ENCODE measurements at regions not wholly inside any gene's neighbourhood (a gene's known extent, or its start where the extent isn't known, plus 50 kb on each side); places are given as distances from the start of the nearest gene placed in this dataset.

GRCh38 chr4:17120761-17121160 is 222.3 kb upstream of the LDB2 start:
- no peak for DNase-seq (ENCODE audit: low read depth in 3 of 3, low spot score in 1 of 3)

GRCh38 chr4:17117746-17118145 is 219.3 kb upstream of the LDB2 start:
- no peak for DNase-seq (ENCODE audit: low read depth in 3 of 3, low spot score in 1 of 3)

DNA sequence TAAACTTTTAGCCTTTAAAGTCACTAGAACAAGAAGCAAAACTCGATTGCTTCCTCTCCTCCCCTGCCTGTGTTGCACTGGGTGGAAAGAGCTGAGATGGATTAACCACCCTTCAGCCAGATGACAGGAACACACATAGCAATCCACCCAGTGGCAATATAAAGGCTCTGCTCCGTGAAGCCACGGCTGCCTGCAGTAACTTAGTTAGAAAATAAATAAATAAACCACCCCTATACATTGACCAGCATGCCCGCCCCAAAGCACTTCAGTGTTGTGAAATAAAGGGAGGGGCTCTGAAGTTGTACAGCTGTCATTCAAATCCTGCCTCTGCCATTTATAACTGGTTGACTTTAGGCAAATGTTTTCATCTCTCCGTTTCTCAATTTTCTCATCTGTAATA is 217.1 kb upstream of the LDB2 start:
- DNase-seq (ENCODE audit: low read depth in 3 of 3, low spot score in 1 of 3): no peak

DNA sequence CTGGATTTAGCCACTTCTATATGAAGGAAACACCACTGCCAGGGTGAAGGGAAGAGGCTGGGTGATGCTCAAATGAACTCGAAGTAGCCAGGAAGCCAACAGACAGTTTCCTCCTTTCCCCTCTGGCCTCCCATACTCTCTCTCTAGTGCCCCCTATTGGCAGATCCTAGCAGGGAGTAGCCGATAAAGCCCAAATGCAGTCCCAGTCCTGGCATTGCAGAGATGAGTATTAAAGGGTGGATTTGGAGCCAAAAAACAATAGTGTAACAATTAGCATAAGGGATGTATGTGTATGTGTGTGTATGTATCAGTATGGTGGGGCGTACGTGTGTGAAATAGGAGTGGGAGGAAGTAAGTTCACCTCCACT is 213.8 kb upstream of the LDB2 start:
- no peak for DNase-seq (ENCODE audit: low read depth in 3 of 3, low spot score in 1 of 3)

- no peak for DNase-seq (ENCODE audit: low read depth in 3 of 3, low spot score in 1 of 3)
Observed at GRCh38 chr4:17109126-17109525, 210.7 kb upstream of the LDB2 start.

DNA sequence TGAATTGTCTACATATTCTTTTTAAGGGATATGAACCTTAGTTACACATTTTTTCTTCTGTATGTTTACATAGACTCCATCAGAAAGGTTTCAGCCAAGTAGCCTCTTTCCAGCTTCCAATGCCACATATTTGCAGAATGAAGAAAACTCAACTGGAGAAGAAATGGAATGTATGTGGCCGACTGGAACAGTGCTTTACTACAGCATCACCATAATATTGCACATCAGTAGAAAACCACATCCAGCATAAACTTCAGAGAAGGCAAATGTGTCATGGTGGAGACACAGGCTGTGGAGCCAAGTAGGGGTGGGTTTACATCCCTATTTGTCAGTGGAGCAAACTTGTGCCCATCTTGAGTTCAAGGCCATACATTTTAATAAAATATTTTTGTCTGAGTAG is 204.8 kb upstream of the LDB2 start:
- no peak for DNase-seq (ENCODE audit: low read depth in 3 of 3, low spot score in 1 of 3)

DNA sequence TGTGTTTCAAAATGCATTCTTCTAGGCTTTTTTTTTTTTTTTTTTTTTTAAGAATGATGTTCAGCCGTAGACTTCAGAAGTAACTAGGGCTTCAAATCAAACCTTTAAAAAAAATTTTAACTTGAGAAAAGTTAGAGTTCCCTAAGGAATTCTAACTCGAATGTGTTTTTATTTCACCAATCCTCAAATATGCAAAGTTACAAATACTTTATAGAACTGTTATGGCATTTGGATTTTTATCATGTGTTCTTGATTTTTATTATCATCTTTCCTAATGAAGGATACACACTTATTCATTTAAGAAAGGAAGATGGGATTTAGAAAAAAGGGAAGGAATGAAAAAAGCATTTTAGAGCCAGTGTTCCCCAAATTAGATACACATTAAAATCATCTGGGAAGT is 200.6 kb upstream of the LDB2 start:
- DNase-seq (ENCODE audit: low read depth in 3 of 3, low spot score in 1 of 3): no peak

GRCh38 chr4:17098401-17098800 is 200.0 kb upstream of the LDB2 start:
- DNase-seq (ENCODE audit: low read depth in 3 of 3, low spot score in 1 of 3): no peak

- DNase-seq (ENCODE audit: low read depth in 3 of 3, low spot score in 1 of 3): no peak
Observed at GRCh38 chr4:17097362-17097761, 198.9 kb upstream of the LDB2 start.

GRCh38 chr4:17096692-17097091 is 198.2 kb upstream of the LDB2 start:
- DNase-seq (ENCODE audit: low read depth in 3 of 3, low spot score in 1 of 3): no peak

DNA sequence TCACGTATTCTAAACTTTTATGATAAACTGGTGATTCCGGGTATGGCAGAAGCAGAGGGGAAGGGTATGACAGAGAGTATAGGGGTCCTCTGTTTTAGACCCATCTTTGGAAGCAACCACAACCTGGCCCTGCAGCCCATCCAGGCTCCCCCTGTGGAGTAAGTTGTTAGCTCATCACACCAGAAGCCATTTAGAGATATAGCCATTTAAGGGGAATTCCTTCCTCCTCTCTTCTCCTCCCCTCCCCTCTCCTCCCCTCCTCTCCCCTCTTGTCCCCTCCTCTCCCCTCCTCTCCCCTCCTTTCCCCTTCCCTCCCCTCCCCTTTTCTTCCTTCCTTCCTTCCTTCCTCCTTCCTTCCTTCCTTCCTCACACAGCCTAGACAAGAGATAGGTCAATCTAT is 197.3 kb upstream of the LDB2 start:
- DNase-seq (ENCODE audit: low read depth in 3 of 3, low spot score in 1 of 3): no peak

GRCh38 chr4:17094876-17095210 is 196.4 kb upstream of the LDB2 start:
- DNase-seq (ENCODE audit: low read depth in 3 of 3, low spot score in 1 of 3): no peak

DNA sequence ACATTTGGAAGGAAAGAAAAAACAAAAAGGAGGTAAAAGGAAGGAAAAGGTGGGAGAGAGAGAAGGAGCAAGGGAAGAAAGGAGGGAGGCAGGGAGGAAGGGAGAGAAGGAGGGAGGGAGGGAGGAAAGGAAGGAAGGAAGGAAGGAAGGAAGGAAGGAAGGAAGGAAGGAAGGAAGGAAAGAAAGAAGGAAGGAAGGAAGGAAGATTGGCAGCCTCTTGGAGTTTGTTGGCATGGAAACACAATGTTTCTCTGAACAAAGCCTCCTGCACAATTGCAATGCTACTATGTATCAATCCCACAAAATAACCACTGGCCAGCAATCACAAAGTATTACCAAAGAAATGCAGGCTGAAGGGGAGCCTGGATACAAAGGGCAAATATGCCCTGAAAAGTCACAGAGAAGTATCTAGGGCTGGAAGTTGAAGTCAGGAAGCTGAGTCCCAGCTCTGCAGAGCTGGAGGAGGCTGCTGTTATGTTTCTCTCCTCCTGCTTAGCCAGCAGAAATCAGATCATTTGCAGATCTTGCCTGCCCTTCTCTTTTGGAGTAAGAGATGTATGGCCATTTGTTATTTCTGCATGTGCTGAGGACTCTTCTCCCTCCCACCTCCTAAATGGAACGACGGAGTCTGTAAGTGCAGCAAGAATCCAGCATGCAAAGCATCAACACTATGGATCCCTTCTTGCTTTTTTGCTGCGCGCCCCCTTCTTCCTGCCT is 195.9 kb upstream of the LDB2 start:
- DNase-seq (ENCODE audit: low read depth in 3 of 3, low spot score in 1 of 3): no peak

- DNase-seq (ENCODE audit: low read depth in 3 of 3, low spot score in 1 of 3): no peak
Observed at GRCh38 chr4:17093481-17093880, 195.0 kb upstream of the LDB2 start.

- no peak for DNase-seq (ENCODE audit: low read depth in 3 of 3, low spot score in 1 of 3)
Observed at GRCh38 chr4:17092736-17093437, 194.4 kb upstream of the LDB2 start.

DNA sequence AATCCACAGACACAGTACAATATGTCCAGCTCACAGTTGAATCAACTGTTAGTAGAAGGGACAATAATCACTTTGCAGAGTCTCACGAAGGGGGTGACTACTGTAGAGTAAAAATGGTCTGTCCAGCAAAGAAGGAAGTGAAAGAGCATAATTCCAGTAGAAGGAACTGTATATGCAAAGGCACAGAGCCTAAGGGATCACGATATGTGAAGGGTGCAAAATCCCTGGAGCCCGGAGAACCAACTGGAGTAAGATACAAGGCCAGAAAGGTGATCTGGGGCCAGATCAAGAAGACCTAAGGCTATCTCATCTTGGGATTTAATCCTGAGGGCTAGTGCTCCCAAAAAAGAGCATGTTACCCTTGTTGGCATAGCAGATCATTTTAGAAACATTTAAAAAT is 192.7 kb upstream of the LDB2 start:
- no peak for DNase-seq (ENCODE audit: low read depth in 3 of 3, low spot score in 1 of 3)

DNA sequence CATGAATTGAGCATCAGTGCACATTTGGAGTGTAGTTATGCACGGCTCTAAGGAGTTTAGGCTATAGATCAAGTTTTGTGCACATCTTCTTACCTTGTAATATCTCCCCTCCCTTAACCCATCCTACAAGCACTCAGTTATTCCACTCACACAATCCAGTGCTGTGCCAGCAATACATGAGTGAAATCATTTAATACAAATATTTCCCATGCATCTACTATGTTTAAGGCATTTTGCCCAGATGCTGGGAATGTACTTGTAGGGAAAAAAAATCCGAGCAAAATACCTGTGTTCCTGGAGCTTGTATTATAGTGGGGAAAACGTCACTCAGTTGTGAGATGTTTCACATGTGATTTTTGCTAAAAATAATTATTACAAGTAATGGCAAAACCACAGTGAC is 191.6 kb upstream of the LDB2 start:
- DNase-seq (ENCODE audit: low read depth in 3 of 3, low spot score in 1 of 3): no peak

DNA sequence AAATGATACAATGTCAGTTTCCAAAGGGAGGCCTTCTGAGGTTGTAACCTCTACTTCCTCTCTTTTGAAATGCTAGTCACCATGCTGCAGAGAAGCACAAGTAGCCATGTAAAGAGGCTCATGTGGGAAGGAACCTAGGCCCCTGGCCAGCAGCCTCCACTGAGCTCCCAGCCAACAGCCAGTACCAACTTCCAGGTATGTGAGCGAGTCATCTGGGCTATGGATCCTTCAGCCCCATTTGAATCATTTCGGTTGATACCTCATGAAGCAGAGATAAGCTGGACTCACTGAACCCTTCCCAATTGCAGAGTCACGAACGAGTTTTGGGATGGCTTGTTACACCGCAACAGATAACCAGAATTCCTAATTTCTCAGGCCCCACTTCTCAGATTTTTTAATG is 187.0 kb upstream of the LDB2 start:
- DNase-seq (ENCODE audit: low read depth in 3 of 3, low spot score in 1 of 3): no peak

DNA sequence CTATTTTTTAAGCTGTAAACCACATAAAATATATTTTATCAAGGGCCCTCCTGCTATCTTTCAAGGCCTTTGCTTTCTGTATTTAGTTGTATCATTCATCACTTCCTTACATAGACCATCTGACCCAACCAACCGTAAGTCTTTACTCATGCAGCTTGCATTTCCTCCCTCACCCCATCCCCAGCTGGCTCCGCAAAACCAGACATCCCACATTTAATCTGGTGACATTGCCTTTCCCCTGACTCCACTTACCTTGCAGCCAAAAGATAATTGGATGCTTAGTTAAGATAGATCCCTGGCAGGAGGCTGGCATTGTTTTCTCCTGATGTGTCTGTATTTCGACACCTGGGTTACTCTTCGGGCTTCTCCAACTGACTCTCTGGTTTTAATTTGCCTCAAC is 183.7 kb upstream of the LDB2 start:
- DNase-seq (ENCODE audit: low read depth in 3 of 3, low spot score in 1 of 3): no peak

DNA sequence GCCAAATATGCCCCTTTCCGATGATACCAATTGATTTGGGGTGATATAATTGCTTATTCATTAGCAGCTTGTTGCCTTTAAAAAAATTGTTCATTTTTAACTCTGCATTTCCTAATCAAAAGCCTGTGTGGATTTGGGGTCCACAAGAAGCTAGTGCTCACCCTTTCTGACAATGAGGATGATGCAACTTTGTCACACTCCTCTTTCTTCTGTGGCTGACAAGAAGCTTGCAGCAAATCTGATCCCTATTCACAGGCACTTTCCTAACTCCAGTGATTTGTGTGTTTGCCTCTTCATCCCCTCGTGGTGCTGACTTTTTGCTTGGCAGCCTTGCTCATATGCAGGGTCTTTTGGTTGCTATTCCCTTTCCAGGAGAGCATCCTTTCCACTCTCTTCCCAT is 182.7 kb upstream of the LDB2 start:
- DNase-seq (ENCODE audit: low read depth in 3 of 3, low spot score in 1 of 3): no peak

DNA sequence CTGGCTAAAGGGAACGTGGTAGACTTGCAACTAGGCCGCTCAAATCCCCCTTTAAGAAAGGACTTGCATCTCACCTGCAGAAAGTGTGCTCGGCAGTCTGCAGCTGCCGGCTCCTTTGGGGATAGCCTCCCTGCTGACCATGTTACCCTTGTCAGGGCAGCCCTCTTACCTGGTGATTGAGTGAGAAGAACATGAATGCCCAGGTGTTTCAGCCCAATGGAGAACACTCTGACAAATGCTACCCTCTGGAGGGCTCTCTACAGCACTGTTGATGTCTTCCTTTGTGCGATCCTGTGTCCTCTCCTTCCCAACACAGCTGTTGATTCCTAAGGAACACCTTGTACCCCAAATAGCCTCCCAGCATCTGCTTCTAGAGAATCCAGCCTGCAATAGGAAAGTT is 178.7 kb upstream of the LDB2 start:
- DNase-seq (ENCODE audit: low read depth in 3 of 3, low spot score in 1 of 3): no peak

- no peak for DNase-seq (ENCODE audit: low read depth in 3 of 3, low spot score in 1 of 3)
Observed at GRCh38 chr4:17072483-17072882, 174.0 kb upstream of the LDB2 start.

DNA sequence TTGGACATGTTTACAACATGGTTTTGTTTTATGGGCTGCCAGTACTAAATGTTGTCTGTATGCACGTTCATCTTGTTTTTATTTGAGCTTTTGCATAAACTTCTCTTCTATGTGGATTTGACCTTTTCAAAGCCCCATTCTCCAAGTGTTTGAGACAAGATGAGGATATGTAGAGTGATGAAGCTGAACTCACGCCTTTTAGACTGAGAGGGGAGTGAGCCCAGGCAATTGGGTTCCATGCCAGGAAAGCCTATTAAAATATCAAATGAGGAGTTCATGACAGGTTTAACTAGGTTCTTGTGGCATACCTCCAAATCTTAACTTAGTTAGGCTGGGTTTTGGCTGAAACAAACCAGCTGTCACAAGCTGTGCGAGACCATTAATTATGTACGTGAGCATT is 170.4 kb upstream of the LDB2 start:
- DNase-seq (ENCODE audit: low read depth in 3 of 3, low spot score in 1 of 3): no peak

Measured in stimulated activated CD4-positive, alpha-beta T cell treated with anti-CD3 and anti-CD28 coated beads, TNF-alpha, amount 100 ng/mL, for 1 hour (primary cell).